ENCODE measurements at regions not wholly inside any gene's neighbourhood (a gene's known extent, or its start where the extent isn't known, plus 50 kb on each side); places are given as distances from the start of the nearest gene placed in this dataset.
A peak's percentile ranks its signal among the peaks of the same experiment; 100 is the strongest.

DNA sequence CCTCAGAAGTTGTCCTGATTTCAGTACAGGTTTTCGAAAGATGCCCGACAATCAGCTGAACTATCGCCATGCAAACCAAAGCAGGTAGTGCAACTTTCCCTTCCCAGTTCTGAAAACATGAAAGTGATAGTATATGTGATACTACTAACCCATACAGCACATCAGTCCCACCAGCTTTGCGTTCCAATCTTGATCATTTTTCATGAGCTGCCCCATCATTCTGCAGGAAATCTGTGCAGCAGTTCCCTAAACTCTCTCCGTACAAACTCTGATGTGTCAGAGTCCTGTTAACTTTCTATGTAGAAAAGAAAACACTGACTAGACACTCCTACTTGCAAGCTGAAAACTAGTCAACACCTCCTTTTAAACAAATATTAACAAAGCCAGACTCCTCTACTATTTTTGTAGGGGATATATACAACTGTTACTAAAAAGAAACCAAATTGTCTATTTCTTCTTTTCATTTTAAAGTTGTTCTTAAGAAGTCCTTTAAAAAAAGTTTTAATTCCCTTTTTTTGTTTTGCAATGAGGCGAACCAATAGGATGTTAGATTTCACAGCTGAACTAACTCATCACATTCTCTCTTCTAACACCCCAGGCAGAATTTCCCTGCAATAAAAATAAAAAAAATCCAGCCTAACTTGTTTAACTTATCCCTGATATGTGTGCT lies 99.6 kb upstream of the DST start (continued):
- TF ChIP-seq, protein P1, sequence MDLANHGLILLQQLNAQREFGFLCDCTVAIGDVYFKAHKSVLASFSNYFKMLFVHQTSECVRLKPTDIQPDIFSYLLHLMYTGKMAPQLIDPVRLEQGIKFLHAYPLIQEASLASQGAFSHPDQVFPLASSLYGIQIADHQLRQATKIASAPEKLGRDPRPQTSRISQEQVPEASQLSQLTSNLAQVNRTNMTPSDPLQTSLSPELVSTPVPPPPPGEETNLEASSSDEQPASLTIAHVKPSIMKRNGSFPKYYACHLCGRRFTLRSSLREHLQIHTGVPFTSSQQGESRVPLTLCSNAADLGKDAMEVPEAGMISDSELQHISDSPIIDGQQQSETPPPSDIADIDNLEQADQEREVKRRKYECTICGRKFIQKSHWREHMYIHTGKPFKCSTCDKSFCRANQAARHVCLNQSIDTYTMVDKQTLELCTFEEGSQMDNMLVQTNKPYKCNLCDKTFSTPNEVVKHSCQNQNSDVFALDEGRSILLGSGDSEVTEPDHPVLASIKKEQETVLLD (CRISPR knock-in tag; IDR thresholded peaks at IDR 0.05; ENCODE audit: low read depth) = no peak
- TF ChIP-seq TOE1 (CRISPR knock-in tag; IDR thresholded peaks at IDR 0.05) = no peak
- TF ChIP-seq CREBL2 (CRISPR knock-in tag; IDR thresholded peaks at IDR 0.05; ENCODE audit: borderline replicate concordance) = no peak
- TF ChIP-seq BCL6 (CRISPR knock-in tag; IDR thresholded peaks at IDR 0.05) = 0 out of 2 replicates have a peak, but pooled peaks have one; percentile 7
- TF ChIP-seq, protein P2, sequence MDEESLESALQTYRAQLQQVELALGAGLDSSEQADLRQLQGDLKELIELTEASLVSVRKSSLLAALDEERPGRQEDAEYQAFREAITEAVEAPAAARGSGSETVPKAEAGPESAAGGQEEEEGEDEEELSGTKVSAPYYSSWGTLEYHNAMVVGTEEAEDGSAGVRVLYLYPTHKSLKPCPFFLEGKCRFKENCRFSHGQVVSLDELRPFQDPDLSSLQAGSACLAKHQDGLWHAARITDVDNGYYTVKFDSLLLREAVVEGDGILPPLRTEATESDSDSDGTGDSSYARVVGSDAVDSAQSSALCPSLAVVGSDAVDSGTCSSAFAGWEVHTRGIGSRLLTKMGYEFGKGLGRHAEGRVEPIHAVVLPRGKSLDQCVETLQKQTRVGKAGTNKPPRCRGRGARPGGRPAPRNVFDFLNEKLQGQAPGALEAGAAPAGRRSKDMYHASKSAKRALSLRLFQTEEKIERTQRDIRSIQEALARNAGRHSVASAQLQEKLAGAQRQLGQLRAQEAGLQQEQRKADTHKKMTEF (CRISPR knock-in tag; IDR thresholded peaks at IDR 0.05) = 0 out of 2 replicates have a peak, but pooled peaks have one; percentile 49
- TF ChIP-seq NFE2L1 (CRISPR knock-in tag; IDR thresholded peaks at IDR 0.05; ENCODE audit: borderline replicate concordance) = no peak
- TF ChIP-seq, protein P3, sequence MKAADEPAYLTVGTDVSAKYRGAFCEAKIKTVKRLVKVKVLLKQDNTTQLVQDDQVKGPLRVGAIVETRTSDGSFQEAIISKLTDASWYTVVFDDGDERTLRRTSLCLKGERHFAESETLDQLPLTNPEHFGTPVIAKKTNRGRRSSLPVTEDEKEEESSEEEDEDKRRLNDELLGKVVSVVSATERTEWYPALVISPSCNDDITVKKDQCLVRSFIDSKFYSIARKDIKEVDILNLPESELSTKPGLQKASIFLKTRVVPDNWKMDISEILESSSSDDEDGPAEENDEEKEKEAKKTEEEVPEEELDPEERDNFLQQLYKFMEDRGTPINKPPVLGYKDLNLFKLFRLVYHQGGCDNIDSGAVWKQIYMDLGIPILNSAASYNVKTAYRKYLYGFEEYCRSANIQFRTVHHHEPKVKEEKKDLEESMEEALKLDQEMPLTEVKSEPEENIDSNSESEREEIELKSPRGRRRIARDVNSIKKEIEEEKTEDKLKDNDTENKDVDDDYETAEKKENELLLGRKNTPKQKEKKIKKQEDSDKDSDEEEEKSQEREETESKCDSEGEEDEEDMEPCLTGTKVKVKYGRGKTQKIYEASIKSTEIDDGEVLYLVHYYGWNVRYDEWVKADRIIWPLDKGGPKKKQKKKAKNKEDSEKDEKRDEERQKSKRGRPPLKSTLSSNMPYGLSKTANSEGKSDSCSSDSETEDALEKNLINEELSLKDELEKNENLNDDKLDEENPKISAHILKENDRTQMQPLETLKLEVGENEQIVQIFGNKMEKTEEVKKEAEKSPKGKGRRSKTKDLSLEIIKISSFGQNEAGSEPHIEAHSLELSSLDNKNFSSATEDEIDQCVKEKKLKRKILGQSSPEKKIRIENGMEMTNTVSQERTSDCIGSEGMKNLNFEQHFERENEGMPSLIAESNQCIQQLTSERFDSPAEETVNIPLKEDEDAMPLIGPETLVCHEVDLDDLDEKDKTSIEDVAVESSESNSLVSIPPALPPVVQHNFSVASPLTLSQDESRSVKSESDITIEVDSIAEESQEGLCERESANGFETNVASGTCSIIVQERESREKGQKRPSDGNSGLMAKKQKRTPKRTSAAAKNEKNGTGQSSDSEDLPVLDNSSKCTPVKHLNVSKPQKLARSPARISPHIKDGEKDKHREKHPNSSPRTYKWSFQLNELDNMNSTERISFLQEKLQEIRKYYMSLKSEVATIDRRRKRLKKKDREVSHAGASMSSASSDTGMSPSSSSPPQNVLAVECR (CRISPR knock-in tag; IDR thresholded peaks at IDR 0.05; ENCODE audit: borderline replicate concordance) = no peak
- no peak; the same call in 1 of the 2 replicates for TF ChIP-seq SALL1 (CRISPR knock-in tag; IDR thresholded peaks at IDR 0.05)
- peak; percentile 48 to 67 for TF ChIP-seq MAFK (conservative IDR thresholded peaks at IDR 0.05 in 1 of 2, IDR thresholded peaks at IDR 0.05 in 1 of 2; ENCODE audit: low read length in 2 of 2)
- TF ChIP-seq FOSL2 (CRISPR knock-in tag; IDR thresholded peaks at IDR 0.05) = no peak
- TF ChIP-seq KDM1A (CRISPR knock-in tag; IDR thresholded peaks at IDR 0.05) = no peak
- TF ChIP-seq HNF1A (IDR thresholded peaks at IDR 0.05; ENCODE audit: low read depth) = 0 out of 2 replicates have a peak, but pooled peaks have one; percentile 34
- no peak for TF ChIP-seq HNF1A (CRISPR knock-in tag; IDR thresholded peaks at IDR 0.05; ENCODE audit: borderline replicate concordance)
- TF ChIP-seq ZNF34 (CRISPR knock-in tag; IDR thresholded peaks at IDR 0.05; ENCODE audit: borderline replicate concordance) = no peak
- TF ChIP-seq BCL3 (CRISPR knock-in tag; IDR thresholded peaks at IDR 0.05) = no peak

All from HepG2 (cell line).